Gastrocnemius medialis (tissue), 4 donors: ENCODE measurements at regions not wholly inside any gene's neighbourhood (a gene's known extent, or its start where the extent isn't known, plus 50 kb on each side); places are given as distances from the start of the nearest gene placed in this dataset.

Source experiments
- ATAC-seq, 2 donors: fragments of 150-250 bp; one replicate each; pipeline ENCODE4 v1.9.1; 2016
- DNase-seq, 2 donors: peaks; one replicate each; pipeline ENCODE4 v3.0.0-alpha.2; 2019
- H3K27ac ChIP-seq, 4 donors: fragments of 200-600 bp; sonication (generic); 1 replicate in 1 of 4; 2 replicates in 3 of 4; pipeline ENCODE4 v1.5.1; 2016 to 2018; ENCODE audit warnings: mild to moderate bottlenecking in 2 of 4, moderate library complexity in 1 of 4
- H3K27me3 ChIP-seq, 3 donors: fragments of 200-600 bp; sonication (generic) in 2 of 3; 1 replicate in 1 of 3; 2 replicates in 2 of 3; pipeline versions ENCODE4 v1.5.1 to v1.6.0; 2016 to 2019; ENCODE audit warnings: mild to moderate bottlenecking in 1 of 3, moderate library complexity in 1 of 3
- H3K36me3 ChIP-seq, 2 donors: fragments of 200-600 bp; sonication (generic) in 1 of 2; one replicate each; pipeline ENCODE4 v1.5.1; 2017 to 2018
- H3K4me1 ChIP-seq, 2 donors: fragments of 200-600 bp; sonication (generic) in 1 of 2; one replicate each; pipeline ENCODE4 v1.5.1; 2016 to 2017; ENCODE audit warnings: mild to moderate bottlenecking in 2 of 2
- H3K4me3 ChIP-seq, 4 donors: fragments of 200-600 bp; sonication (generic) in 3 of 4; 1 replicate in 1 of 4; 2 replicates in 3 of 4; pipeline ENCODE4 v1.5.1; 2016 to 2019; ENCODE audit warnings: mild to moderate bottlenecking in 2 of 4
- H3K9me3 ChIP-seq, 3 donors: fragments of 200-600 bp; sonication (generic) in 2 of 3; 1 replicate in 1 of 3; 2 replicates in 2 of 3; pipeline ENCODE4 v1.5.1; 2016 to 2019
- POLR2A ChIP-seq, 2 donors: fragments of 450-650 bp; IDR thresholded peaks; one replicate each; pipeline ENCODE4 v1.6.1; 2017; ENCODE audit warnings: antibody characterized with exemption in 2 of 2, mild to moderate bottlenecking in 2 of 2, moderate library complexity in 2 of 2
- in situ Hi-C, 4 donors: fragments of 200-750 bp; cut with MboI; loops; one replicate each; pipeline versions ENCODE4 v1.15.0 to v1.8.0; 2017; ENCODE audit warnings: low sequenced_read_pairs in 4 of 4
- intact Hi-C: fragments of 100-400 bp; cut with DNase I; formaldehyde crosslinking; loops from one replicate; pipeline ENCODE4 v1.15.1; 2023; ENCODE audit warnings: low total_unique reads
- TF ChIP-seq, protein P1 (sequence below), 5 experiments: fragments of 450-650 bp in 3 of 5; fragments of 200-600 bp in 2 of 5; sonication (generic) in 2 of 5; IDR thresholded peaks in 4 of 5; conservative IDR thresholded peaks in 1 of 5; 1 replicate in 4 of 5; 2 replicates in 1 of 5; pipeline ENCODE4 v1.5.1; 2016 to 2019; ENCODE audit warnings: antibody characterized with exemption in 5 of 5, mild to moderate bottlenecking in 3 of 5, moderate library complexity in 3 of 5

- in situ Hi-C loops, result no loop called here
- H3K36me3 ChIP-seq, result no peaks in the 10 kb centered on the region
- no peak for TF ChIP-seq POLR2A (IDR thresholded peaks at IDR 0.05)
- TF ChIP-seq, protein P1, sequence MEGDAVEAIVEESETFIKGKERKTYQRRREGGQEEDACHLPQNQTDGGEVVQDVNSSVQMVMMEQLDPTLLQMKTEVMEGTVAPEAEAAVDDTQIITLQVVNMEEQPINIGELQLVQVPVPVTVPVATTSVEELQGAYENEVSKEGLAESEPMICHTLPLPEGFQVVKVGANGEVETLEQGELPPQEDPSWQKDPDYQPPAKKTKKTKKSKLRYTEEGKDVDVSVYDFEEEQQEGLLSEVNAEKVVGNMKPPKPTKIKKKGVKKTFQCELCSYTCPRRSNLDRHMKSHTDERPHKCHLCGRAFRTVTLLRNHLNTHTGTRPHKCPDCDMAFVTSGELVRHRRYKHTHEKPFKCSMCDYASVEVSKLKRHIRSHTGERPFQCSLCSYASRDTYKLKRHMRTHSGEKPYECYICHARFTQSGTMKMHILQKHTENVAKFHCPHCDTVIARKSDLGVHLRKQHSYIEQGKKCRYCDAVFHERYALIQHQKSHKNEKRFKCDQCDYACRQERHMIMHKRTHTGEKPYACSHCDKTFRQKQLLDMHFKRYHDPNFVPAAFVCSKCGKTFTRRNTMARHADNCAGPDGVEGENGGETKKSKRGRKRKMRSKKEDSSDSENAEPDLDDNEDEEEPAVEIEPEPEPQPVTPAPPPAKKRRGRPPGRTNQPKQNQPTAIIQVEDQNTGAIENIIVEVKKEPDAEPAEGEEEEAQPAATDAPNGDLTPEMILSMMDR (IDR thresholded peaks at IDR 0.05 in 4 of 5, conservative IDR thresholded peaks at IDR 0.05 in 1 of 5), result no peak
- no peak overlapping the region for H3K27ac ChIP-seq
- H3K4me3 ChIP-seq, result no peak overlapping the region
- no peaks in the 10 kb centered on the region for H3K27me3 ChIP-seq
- H3K9me3 ChIP-seq, result no peaks in the 10 kb centered on the region
- no peaks in the 10 kb centered on the region for H3K4me1 ChIP-seq
- ATAC-seq (no peak), DNase-seq (no peak)
- intact Hi-C loops, result no loop called here
Measured at GRCh38 chr10:109281347-109281746, 642.0 kb downstream of the XPNPEP1 start.

GRCh38 chr10:109280837-109281236 is 642.5 kb downstream of the XPNPEP1 start:
- in situ Hi-C loops, result no loop called here
- Histone ChIP-seq H3K9me3 (no peaks in the 10 kb centered on the region), H3K27me3 (no peaks in the 10 kb centered on the region), H3K4me3 (no peak overlapping the region), H3K4me1 (no peaks in the 10 kb centered on the region), H3K36me3 (no peaks in the 10 kb centered on the region), H3K27ac (no peak overlapping the region)
- TF ChIP-seq, protein P1 (IDR thresholded peaks at IDR 0.05 in 4 of 5, conservative IDR thresholded peaks at IDR 0.05 in 1 of 5), result no peak
- intact Hi-C loops, result no loop called here
- ATAC-seq, result no peak
- DNase-seq, result no peak

DNA sequence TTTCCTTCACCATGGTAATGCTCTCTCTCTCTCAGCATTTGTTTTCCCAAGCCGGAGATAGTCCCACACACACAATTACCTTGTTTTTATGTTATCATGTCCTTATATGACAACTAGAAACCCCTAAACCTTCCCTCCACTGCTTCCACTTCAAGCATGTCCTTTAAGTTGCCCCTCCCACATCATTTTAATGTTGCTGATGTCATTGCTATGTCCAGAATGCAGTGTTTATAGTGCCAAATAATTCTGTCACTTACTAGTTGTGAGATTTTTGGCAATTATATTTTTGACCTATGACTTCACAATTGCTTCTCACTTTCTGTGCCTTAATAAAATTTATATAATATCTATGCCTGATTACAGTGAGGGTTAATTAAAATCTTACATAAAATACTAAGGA is 645.9 kb downstream of the XPNPEP1 start:
- Histone ChIP-seq H3K9me3 (no peaks in the 10 kb centered on the region), H3K4me1 (no peaks in the 10 kb centered on the region), H3K27me3 (no peaks in the 10 kb centered on the region), H3K4me3 (no peak overlapping the region), H3K36me3 (no peaks in the 10 kb centered on the region), H3K27ac (no peak overlapping the region)
- no peak for TF ChIP-seq POLR2A (IDR thresholded peaks at IDR 0.05)
- TF ChIP-seq, protein P1 (IDR thresholded peaks at IDR 0.05 in 4 of 5, conservative IDR thresholded peaks at IDR 0.05 in 1 of 5), result no peak
- ATAC-seq (no peak), DNase-seq (no peak)
- intact Hi-C loops, result no loop called here
- in situ Hi-C loops, result no loop called here

DNA sequence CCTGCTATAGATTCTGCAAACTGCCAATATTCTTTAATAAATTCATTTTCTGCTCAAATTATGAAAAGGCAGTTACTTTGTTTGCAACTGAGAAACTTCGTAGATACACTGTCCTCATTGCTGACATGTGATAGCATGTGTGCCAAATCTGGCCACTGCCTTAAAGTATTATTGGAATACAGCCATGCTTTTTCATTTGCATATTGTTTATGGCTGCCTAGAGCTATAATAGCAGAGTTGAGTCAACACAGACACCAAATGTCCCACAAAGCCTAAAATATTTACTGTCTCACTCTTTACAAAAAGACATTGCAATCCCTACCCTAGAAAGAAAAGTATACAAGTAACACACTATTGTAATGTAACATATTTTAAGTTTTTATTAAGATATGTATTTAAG is 647.4 kb downstream of the XPNPEP1 start:
- Histone ChIP-seq H3K9me3 (no peaks in the 10 kb centered on the region), H3K4me3 (no peak overlapping the region), H3K27me3 (no peaks in the 10 kb centered on the region), H3K4me1 (no peaks in the 10 kb centered on the region), H3K27ac (no peak overlapping the region), H3K36me3 (no peaks in the 10 kb centered on the region)
- intact Hi-C loops (no loop called here), in situ Hi-C loops (no loop called here)
- ATAC-seq (no peak), DNase-seq (no peak)
- no peak for TF ChIP-seq POLR2A (IDR thresholded peaks at IDR 0.05)
- TF ChIP-seq, protein P1 (IDR thresholded peaks at IDR 0.05 in 4 of 5, conservative IDR thresholded peaks at IDR 0.05 in 1 of 5), result no peak

DNA sequence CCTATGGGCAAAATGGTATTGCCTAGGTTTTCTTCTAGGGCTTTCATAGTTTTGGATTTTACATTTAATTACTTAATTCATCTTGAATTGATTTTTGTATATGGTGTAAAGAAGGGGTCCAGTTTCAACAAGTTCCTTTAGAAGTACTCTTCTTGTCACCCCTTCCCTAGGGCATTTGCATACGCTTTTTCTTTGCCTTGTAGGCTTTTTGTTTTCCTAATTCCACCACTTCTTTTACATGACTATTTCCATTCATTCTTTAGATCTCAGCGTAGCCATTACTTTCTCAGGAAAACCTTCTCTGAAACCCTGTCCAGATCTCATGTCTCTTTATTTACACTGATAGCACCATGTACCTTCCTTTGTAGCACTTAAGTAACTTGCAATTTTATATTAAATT is 648.6 kb downstream of the XPNPEP1 start:
- TF ChIP-seq, protein P1 (IDR thresholded peaks at IDR 0.05 in 4 of 5, conservative IDR thresholded peaks at IDR 0.05 in 1 of 5), result no peak
- no peak for TF ChIP-seq POLR2A (IDR thresholded peaks at IDR 0.05)
- Histone ChIP-seq H3K4me3 (no peak overlapping the region), H3K4me1 (no peaks in the 10 kb centered on the region), H3K27me3 (no peaks in the 10 kb centered on the region), H3K9me3 (no peaks in the 10 kb centered on the region), H3K36me3 (no peaks in the 10 kb centered on the region), H3K27ac (no peak overlapping the region)
- DNase-seq (no peak), ATAC-seq (no peak)
- intact Hi-C loops (no loop called here), in situ Hi-C loops (no loop called here)
